ENCODE measurements at regions not wholly inside any gene's neighbourhood (a gene's known extent, or its start where the extent isn't known, plus 50 kb on each side); places are given as distances from the start of the nearest gene placed in this dataset.
A peak's percentile ranks its signal among the peaks of the same experiment; 100 is the strongest.

- Histone ChIP-seq H3K27me3 (ENCODE audit: insufficient read depth, poor library complexity, severe bottlenecking) (no peaks in the 10 kb centered on the region), H3K27ac (replicated peaks) (no peak overlapping the region), H3K4me3 (replicated peaks; ENCODE audit: insufficient read depth, low read length) (no peak overlapping the region)
- DNase-seq (ENCODE audit: low read depth in 1 of 2, low spot score in 1 of 2), result no peak
- TF ChIP-seq SPI1 (IDR thresholded peaks at IDR 0.05; ENCODE audit: borderline replicate concordance, low read depth), result peak; percentile 47; the same call in 1 of the 2 replicates
- TF ChIP-seq GABPA (IDR thresholded peaks at IDR 0.05; ENCODE audit: low read depth), result no peak
- TF ChIP-seq, protein P1, sequence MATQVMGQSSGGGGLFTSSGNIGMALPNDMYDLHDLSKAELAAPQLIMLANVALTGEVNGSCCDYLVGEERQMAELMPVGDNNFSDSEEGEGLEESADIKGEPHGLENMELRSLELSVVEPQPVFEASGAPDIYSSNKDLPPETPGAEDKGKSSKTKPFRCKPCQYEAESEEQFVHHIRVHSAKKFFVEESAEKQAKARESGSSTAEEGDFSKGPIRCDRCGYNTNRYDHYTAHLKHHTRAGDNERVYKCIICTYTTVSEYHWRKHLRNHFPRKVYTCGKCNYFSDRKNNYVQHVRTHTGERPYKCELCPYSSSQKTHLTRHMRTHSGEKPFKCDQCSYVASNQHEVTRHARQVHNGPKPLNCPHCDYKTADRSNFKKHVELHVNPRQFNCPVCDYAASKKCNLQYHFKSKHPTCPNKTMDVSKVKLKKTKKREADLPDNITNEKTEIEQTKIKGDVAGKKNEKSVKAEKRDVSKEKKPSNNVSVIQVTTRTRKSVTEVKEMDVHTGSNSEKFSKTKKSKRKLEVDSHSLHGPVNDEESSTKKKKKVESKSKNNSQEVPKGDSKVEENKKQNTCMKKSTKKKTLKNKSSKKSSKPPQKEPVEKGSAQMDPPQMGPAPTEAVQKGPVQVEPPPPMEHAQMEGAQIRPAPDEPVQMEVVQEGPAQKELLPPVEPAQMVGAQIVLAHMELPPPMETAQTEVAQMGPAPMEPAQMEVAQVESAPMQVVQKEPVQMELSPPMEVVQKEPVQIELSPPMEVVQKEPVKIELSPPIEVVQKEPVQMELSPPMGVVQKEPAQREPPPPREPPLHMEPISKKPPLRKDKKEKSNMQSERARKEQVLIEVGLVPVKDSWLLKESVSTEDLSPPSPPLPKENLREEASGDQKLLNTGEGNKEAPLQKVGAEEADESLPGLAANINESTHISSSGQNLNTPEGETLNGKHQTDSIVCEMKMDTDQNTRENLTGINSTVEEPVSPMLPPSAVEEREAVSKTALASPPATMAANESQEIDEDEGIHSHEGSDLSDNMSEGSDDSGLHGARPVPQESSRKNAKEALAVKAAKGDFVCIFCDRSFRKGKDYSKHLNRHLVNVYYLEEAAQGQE (IDR thresholded peaks at IDR 0.05; ENCODE audit: insufficient replicate concordance, low read depth), result no peak
- TF ChIP-seq, protein P2, sequence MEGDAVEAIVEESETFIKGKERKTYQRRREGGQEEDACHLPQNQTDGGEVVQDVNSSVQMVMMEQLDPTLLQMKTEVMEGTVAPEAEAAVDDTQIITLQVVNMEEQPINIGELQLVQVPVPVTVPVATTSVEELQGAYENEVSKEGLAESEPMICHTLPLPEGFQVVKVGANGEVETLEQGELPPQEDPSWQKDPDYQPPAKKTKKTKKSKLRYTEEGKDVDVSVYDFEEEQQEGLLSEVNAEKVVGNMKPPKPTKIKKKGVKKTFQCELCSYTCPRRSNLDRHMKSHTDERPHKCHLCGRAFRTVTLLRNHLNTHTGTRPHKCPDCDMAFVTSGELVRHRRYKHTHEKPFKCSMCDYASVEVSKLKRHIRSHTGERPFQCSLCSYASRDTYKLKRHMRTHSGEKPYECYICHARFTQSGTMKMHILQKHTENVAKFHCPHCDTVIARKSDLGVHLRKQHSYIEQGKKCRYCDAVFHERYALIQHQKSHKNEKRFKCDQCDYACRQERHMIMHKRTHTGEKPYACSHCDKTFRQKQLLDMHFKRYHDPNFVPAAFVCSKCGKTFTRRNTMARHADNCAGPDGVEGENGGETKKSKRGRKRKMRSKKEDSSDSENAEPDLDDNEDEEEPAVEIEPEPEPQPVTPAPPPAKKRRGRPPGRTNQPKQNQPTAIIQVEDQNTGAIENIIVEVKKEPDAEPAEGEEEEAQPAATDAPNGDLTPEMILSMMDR (IDR thresholded peaks at IDR 0.05; ENCODE audit: insufficient read depth, low read length), result no peak
- no peak for TF ChIP-seq POLR2AphosphoS5 (IDR thresholded peaks at IDR 0.05; ENCODE audit: low read depth)
Observed at GRCh38 chr1:60960891-60961461, 121.4 kb upstream of the NFIA start.

- no peak overlapping the region for H3K4me3 ChIP-seq (replicated peaks; ENCODE audit: insufficient read depth, low read length)
- TF ChIP-seq, protein P1 (IDR thresholded peaks at IDR 0.05; ENCODE audit: insufficient replicate concordance, low read depth), result no peak
- TF ChIP-seq, protein P2 (IDR thresholded peaks at IDR 0.05; ENCODE audit: insufficient read depth, low read length), result no peak
- no peak for TF ChIP-seq SPI1 (IDR thresholded peaks at IDR 0.05; ENCODE audit: borderline replicate concordance, low read depth)
- TF ChIP-seq GABPA (IDR thresholded peaks at IDR 0.05; ENCODE audit: low read depth), result no peak
- no peak for TF ChIP-seq POLR2AphosphoS5 (IDR thresholded peaks at IDR 0.05; ENCODE audit: low read depth)
- H3K27me3 ChIP-seq (ENCODE audit: insufficient read depth, poor library complexity, severe bottlenecking), result peaks cover 2% of the 10 kb centered on the region
- no peak overlapping the region for H3K27ac ChIP-seq (replicated peaks)
- no peak for DNase-seq (ENCODE audit: low read depth in 1 of 2, low spot score in 1 of 2)
Observed at GRCh38 chr1:60959701-60960100, 122.7 kb upstream of the NFIA start.

DNA sequence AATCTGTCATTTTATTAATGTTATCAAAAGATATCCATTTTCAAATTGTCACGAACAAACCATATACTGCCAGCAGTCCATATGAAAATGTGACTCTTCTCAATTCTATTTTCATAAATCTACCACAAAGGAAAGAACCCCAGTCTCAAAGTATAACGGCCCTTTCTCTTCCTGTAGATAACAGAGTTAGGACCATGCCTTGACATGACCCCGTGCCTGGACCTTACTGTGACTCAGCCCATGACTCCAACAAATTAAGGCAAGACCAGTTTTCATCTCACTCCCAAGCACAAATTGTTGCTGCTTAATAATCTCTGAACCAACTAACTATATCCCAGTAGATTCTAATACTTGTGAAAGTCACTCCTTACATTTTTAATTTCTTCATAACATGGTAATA lies 124.4 kb upstream of the NFIA start:
- peaks cover 2% of the 10 kb centered on the region for H3K27me3 ChIP-seq (ENCODE audit: insufficient read depth, poor library complexity, severe bottlenecking)
- no peak overlapping the region for H3K4me3 ChIP-seq (replicated peaks; ENCODE audit: insufficient read depth, low read length)
- no peak overlapping the region for H3K27ac ChIP-seq (replicated peaks)
- no peak for TF ChIP-seq SPI1 (IDR thresholded peaks at IDR 0.05; ENCODE audit: borderline replicate concordance, low read depth)
- DNase-seq (ENCODE audit: low read depth in 1 of 2, low spot score in 1 of 2), result no peak

GRCh38 chr1:60956520-60956919 lies 125.8 kb upstream of the NFIA start:
- no peak for TF ChIP-seq POLR2AphosphoS5 (IDR thresholded peaks at IDR 0.05; ENCODE audit: low read depth)
- TF ChIP-seq, protein P1 (IDR thresholded peaks at IDR 0.05; ENCODE audit: insufficient replicate concordance, low read depth), result no peak
- no peak for TF ChIP-seq GABPA (IDR thresholded peaks at IDR 0.05; ENCODE audit: low read depth)
- TF ChIP-seq, protein P2 (IDR thresholded peaks at IDR 0.05; ENCODE audit: insufficient read depth, low read length), result no peak
- TF ChIP-seq SPI1 (IDR thresholded peaks at IDR 0.05; ENCODE audit: borderline replicate concordance, low read depth), result no peak

More at GRCh38 chr1:60956520-60956919, 125.8 kb upstream of the NFIA start:
- Histone ChIP-seq H3K27me3 (ENCODE audit: insufficient read depth, poor library complexity, severe bottlenecking) (peaks cover 2% of the 10 kb centered on the region), H3K4me3 (replicated peaks; ENCODE audit: insufficient read depth, low read length) (no peak overlapping the region), H3K27ac (replicated peaks) (no peak overlapping the region)
- DNase-seq (ENCODE audit: low read depth in 1 of 2, low spot score in 1 of 2), result no peak

Data from HL-60 (cell line).